ENCODE measurements at regions not wholly inside any gene's neighbourhood (a gene's known extent, or its start where the extent isn't known, plus 50 kb on each side); places are given as distances from the start of the nearest gene placed in this dataset.
"Not testable (repeated sequence)": the region's sequence is repeated elsewhere in the genome, so short reads cannot be mapped to it uniquely, and the experiment has no call there.

GRCh38 chr14:38973083-38973700, 129.8 kb downstream of the SEC23A start:
- DNase-seq (ENCODE audit: low spot score in 2 of 2) = no peak
- Mint-ChIP-seq H3K27ac (no peak overlapping the region), H3K9me3 (peaks cover 6 to 8% of the 10 kb centered on the region in 2 donors), H3K36me3 (peaks cover 0 to 4% of the 10 kb centered on the region in 2 donors)
- ATAC-seq = no peak

DNA sequence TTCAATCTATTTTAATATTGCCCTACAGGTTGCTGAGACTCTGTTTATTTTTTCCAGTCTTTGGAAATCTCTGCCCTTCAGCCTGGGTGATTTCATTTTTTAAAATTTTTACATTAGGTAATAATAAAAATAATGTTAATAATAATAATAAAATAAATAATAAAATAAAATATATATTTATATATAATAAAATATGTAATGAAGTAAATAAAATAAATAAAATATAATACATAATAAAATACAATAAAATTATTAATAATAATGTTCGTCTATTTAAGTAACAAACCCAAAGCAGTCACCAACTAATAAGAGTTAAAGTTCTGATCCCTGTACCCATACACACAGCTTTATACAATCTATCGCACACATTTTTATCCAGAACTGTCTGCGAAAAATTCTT, 130.5 kb downstream of the SEC23A start:
- no peak for ATAC-seq
- Mint-ChIP-seq H3K36me3 (no peaks in the 10 kb centered on the region), H3K27ac (no peak overlapping the region), H3K9me3 (peaks cover 0 to 2% of the 10 kb centered on the region in 2 donors)
- no peak for DNase-seq (ENCODE audit: low spot score in 2 of 2)

DNA sequence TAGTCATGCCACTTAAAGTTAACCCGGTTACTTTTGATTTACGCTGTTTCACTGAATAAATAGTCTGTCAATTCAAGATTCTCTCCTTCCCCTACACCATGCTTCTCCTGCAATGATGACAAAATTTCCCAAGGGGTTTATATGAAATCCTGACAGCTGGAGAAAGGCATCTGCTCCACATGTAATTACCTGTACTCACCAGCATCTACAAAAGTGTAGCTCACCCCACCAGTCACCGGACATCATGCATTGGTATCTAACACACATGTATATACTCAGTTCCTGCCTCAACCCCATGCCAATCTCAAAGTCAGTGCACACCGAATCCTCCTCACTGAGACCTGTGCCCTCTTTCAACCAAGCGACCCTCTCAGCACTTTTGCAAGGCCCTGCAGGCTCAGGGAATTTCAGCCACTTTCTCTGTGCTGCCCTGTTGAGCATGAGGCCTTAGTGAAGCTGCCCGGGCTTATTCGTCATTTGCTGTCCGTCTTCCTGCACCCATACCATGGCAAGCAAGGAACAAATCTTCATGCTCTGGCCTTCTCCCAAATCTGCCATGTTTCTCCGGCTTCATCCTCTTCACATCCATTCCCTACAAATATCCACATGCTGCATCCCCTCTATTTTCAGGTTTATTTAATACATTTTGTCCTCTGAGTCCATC, 131.6 kb downstream of the SEC23A start:
- DNase-seq (ENCODE audit: low spot score in 2 of 2) (no peak), ATAC-seq (no peak)
- H3K36me3 Mint-ChIP-seq = no peaks in the 10 kb centered on the region
- H3K27ac Mint-ChIP-seq = no peak overlapping the region
- peaks cover 0 to 2% of the 10 kb centered on the region in 2 donors for H3K9me3 Mint-ChIP-seq

GRCh38 chr14:38964630-38965029, 138.4 kb downstream of the SEC23A start:
- H3K36me3 Mint-ChIP-seq = no peaks in the 10 kb centered on the region
- ATAC-seq = no peak
- no peak for DNase-seq (ENCODE audit: low spot score in 2 of 2)
- no peaks in the 10 kb centered on the region for H3K9me3 Mint-ChIP-seq
- H3K27ac Mint-ChIP-seq = no peak overlapping the region

- Mint-ChIP-seq H3K9me3 (no peaks in the 10 kb centered on the region), H3K27ac (no peak overlapping the region), H3K36me3 (no peaks in the 10 kb centered on the region)
- no peak for DNase-seq (ENCODE audit: low spot score in 2 of 2)
- no peak for ATAC-seq
Observed at GRCh38 chr14:38960946-38961531, 142.0 kb downstream of the SEC23A start.

DNA sequence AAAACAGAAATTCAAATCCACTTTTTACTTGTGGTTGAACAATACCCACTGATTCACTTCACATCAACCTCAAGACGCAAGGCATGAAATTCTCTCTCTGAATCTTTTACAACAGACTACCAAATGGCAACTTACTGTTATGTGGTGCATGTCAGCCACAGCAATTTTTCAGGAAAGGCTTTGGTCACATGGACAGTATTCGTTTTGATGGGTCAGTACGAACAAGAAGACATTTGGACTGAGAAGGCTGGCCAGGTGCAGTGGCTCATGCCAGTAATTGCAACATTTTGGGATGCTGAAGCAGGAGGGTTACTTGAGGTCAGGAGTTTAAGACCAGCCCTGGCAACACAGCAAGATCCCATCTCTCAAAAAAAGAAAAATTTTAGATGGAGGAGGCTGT, 144.0 kb downstream of the SEC23A start:
- ATAC-seq (no peak), DNase-seq (ENCODE audit: low spot score in 2 of 2) (no peak)
- no peak overlapping the region for H3K27ac Mint-ChIP-seq
- no peaks in the 10 kb centered on the region for H3K9me3 Mint-ChIP-seq
- H3K36me3 Mint-ChIP-seq = no peaks in the 10 kb centered on the region

DNA sequence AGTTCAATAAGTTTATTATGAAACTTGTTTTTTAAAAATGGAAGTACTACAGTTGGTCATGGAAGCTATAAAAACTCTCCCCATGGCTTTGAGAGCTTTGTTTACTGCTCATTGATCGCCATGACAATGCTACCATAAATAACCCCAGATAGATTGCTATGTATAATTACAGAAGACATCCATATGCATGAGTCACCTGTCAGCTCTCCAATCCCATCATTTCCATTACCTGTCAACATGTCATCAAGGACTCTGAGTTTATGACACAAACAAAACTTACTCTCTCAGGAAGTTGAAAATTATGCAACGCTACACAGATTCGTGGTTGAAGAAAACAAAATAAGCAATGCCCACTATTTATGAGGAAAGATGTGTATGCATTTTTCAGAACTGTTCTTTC, 144.4 kb downstream of the SEC23A start:
- ATAC-seq (no peak), DNase-seq (ENCODE audit: low spot score in 2 of 2) (no peak)
- Mint-ChIP-seq H3K36me3 (no peaks in the 10 kb centered on the region), H3K9me3 (no peaks in the 10 kb centered on the region), H3K27ac (no peak overlapping the region)

DNA sequence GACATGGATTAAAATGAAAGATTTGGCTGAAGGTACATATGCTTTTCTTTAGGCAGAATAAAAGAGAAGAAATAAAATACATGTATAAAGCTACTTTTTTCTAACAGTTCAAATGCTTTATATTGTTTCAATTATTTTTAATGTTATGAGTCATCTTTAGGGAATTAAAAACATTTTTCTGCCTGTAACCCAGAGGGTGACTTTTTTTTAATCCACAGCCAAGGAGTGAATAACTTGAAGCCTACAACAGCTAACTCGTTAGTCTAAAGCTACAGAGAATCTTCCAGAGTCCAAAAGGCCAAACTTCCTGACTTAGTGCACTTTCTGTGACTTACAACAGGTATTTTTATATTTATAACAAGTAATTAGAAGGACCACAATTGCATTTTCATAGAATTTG, 151.6 kb downstream of the SEC23A start:
- ATAC-seq = no peak

DNA sequence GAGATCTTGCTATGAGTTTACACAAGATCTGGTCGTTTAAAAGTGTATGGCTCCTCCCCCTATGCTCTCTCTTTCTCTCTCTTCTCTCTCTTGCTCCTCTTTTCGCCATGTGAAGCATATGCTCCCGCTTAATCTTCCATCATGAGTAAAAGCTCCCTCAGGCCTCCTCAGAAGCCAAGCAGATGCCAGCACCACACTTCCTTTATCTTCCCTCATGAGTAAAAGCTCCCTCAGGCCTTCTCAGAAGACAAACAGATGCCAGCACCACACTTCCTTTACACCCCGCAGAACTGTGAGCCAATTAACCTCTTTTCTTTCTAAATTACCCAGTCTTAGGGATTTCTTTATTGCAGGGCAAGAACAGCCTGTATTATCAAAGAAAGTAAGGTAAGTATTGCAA, 152.4 kb downstream of the SEC23A start:
- no peaks in the 10 kb centered on the region for H3K9me3 Mint-ChIP-seq
- DNase-seq (ENCODE audit: low spot score in 2 of 2) = no peak
- ATAC-seq = no peak
- peak overlapping the region in 1 of 2 donors; percentile 48 for H3K27ac Mint-ChIP-seq
- H3K36me3 Mint-ChIP-seq = no peaks in the 10 kb centered on the region

More for the DNA sequence above, 151.6 kb downstream of the SEC23A start:
- Mint-ChIP-seq H3K36me3 (no peaks in the 10 kb centered on the region), H3K27ac (no peak overlapping the region), H3K9me3 (no peaks in the 10 kb centered on the region)
- DNase-seq (ENCODE audit: low spot score in 2 of 2) = no peak

GRCh38 chr14:38948576-38948975, 154.5 kb downstream of the SEC23A start:
- no peak overlapping the region for H3K27ac Mint-ChIP-seq
- no peaks in the 10 kb centered on the region for H3K36me3 Mint-ChIP-seq
- no peaks in the 10 kb centered on the region for H3K9me3 Mint-ChIP-seq
- no peak for DNase-seq (ENCODE audit: low spot score in 2 of 2)
- ATAC-seq = no peak

DNA sequence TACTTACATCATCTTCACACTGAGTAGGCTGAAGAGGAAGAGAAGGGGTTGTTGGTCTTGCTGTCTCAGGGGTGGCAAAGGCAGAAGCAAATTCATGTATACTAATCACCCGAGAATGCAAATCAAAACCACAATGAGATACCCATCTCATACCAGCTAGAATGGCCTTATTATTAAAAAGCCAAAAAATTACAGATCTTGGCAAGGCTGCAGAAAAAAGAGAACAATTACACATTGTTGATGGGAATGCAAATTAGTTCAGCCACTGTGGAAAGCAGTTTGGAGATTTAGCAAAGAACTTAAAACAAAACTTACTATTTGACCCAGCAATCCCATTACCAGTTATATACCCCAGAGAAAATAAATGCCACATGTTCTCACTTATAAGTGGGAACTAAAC, 154.9 kb downstream of the SEC23A start:
- no peaks in the 10 kb centered on the region for H3K36me3 Mint-ChIP-seq
- DNase-seq (ENCODE audit: low spot score in 2 of 2) (no peak), ATAC-seq (no peak)
- no peaks in the 10 kb centered on the region for H3K9me3 Mint-ChIP-seq
- no peak overlapping the region for H3K27ac Mint-ChIP-seq

DNA sequence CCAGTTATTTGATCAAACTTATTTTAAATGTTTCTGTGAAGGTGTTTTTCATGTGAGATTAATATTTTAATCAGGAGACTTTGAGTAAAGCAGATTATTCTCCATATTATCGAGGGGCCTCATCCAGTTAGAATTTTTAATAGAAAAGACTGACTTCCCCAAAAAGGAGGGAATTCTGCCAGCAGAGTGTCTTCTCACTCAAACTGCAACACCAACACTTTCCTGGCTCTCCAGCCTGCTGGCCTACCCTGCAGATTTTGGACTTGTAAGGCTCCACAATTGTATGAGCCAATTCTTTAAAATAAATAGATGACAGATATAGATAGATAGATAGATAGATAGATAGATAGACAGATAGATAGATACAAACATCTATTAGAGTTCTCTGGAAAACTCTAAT, 155.7 kb downstream of the SEC23A start:
- H3K27ac Mint-ChIP-seq = no peak overlapping the region
- no peak for ATAC-seq
- H3K9me3 Mint-ChIP-seq = no peaks in the 10 kb centered on the region
- no peak for DNase-seq (ENCODE audit: low spot score in 2 of 2)
- no peaks in the 10 kb centered on the region for H3K36me3 Mint-ChIP-seq

DNA sequence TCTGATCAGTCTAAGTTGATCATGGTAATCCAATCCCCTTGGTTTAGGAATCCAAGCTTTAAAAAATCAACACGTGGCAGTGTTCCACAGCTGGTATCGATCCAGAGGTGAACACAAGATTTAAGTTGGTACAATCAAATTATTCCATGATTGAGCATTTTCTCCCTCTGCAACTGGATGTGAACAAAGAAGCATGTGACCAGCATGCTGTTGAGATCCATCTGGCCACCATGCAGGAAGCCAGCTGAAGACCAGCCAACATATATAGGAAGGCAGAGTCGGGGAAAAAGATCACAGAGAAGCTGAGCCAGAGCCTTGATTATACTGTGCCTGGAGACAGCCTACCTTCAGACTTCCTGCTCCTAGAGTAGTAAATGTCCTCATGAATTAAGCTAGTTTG, 158.3 kb downstream of the SEC23A start:
- ATAC-seq (no peak), DNase-seq (ENCODE audit: low spot score in 2 of 2) (no peak)
- H3K27ac Mint-ChIP-seq = no peak overlapping the region
- H3K36me3 Mint-ChIP-seq = no peaks in the 10 kb centered on the region
- no peaks in the 10 kb centered on the region for H3K9me3 Mint-ChIP-seq

GRCh38 chr14:38941488-38941887, 161.5 kb downstream of the SEC23A start:
- DNase-seq (ENCODE audit: low spot score in 2 of 2) = no peak
- no peak overlapping the region for H3K27ac Mint-ChIP-seq
- H3K36me3 Mint-ChIP-seq = no peaks in the 10 kb centered on the region
- no peak for ATAC-seq
- no peaks in the 10 kb centered on the region for H3K9me3 Mint-ChIP-seq

- H3K9me3 Mint-ChIP-seq; DNase-seq (ENCODE audit: low spot score in 2 of 2); ATAC-seq; H3K27ac Mint-ChIP-seq; H3K36me3 Mint-ChIP-seq: not testable (repeated sequence)
Observed at GRCh38 chr14:38932653-38933000, 170.4 kb downstream of the SEC23A start.

DNA sequence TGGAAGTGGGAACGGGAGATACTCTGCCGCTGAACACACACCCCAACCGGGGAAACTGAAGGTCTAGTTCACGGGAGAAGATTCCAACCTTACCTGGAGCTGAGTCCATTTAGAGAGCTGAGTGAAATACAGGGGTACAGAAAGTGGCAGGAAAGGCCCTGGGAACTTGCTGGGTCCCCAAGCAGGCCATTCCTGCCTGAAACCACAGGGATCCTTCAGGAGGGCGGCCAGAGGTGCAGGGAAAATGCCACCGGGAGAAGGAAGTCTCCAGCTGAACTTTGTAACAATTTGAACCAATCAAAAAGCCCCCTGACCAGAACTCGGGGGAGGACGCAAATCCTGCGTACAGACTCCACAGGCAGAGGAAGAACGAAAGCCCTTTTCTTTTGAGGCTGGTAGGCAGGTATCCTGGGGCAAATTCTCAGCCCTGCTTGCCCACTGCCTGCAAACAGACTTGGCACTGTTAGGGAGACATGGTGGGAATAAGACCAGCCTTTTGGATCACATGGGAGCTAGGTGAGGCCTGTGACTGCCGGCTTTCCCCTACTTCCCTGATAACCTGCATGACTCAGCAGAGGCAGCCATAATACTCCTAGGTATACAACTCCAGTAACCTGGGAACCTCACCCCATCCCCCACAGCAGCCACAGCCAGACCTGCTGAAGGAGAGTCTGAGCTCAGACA, 170.9 kb downstream of the SEC23A start:
- no peak for DNase-seq (ENCODE audit: low spot score in 2 of 2)
- Mint-ChIP-seq H3K9me3 (no peaks in the 10 kb centered on the region), H3K27ac (no peak overlapping the region), H3K36me3 (no peaks in the 10 kb centered on the region)
- no peak for ATAC-seq

DNA sequence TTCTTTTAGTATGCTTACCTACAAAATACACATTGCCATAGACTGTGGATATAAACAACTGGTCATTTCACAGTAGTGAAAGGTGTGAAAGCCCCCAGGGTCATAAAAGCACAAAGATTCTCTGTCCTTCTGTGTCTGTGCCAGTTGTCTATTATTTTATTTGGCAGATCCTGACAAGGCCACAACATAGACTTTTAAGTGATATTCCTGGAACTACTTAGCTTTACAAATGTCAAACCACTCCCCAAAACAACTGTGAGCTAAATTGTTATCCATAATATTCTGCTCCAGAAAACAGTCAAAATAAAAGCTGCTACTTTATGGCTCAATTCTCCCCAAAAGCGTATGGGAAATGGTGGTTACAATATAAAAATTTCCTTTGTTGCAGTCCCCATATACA, 172.1 kb downstream of the SEC23A start:
- ATAC-seq = no peak
- no peaks in the 10 kb centered on the region for H3K36me3 Mint-ChIP-seq

DNA sequence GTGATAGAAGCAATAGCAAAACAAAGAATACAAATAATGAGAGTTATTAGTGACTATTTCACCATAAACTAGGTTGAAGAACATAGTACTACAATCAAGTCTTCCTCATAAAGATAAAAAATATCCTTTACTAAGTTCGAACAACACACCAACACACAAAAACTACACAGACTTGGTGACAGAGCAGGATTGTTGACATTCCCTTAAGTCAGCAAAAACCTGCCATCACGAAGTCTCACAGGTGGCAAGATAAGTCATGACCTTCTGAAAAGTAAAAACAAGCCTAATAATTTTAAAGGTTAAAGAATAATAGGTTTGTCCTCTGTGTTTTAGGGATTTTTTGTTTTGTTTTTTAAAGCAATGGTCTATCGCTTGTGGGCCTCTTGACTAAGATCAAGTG, 173.0 kb downstream of the SEC23A start:
- no peaks in the 10 kb centered on the region for H3K36me3 Mint-ChIP-seq
- DNase-seq (ENCODE audit: low spot score in 2 of 2) (no peak), ATAC-seq (no peak)
- H3K9me3 Mint-ChIP-seq = no peaks in the 10 kb centered on the region
- no peak overlapping the region for H3K27ac Mint-ChIP-seq

More for the DNA sequence above, 172.1 kb downstream of the SEC23A start:
- Mint-ChIP-seq H3K9me3 (no peaks in the 10 kb centered on the region), H3K27ac (no peak overlapping the region)
- no peak for DNase-seq (ENCODE audit: low spot score in 2 of 2)

Data from activated naive CD4-positive, alpha-beta T cell treated with anti-CD3 and anti-CD28 coated beads, Interleukin-2, amount 50 U/mL, for 72 hours (primary cell).